HCT116 (cell line): ENCODE measurements at regions not wholly inside any gene's neighbourhood (a gene's known extent, or its start where the extent isn't known, plus 50 kb on each side); places are given as distances from the start of the nearest gene placed in this dataset.

Experiments
- ATAC-seq: fragments of 200-7000 bp; cut with Tn5 transposase; 2 replicates; pipeline ENCODE4 v1.9.1; 2020; ENCODE audit warnings: mild to moderate bottlenecking, moderate library complexity
- BruUV-seq: library from RNA; stranded (reverse); fragments of 400-500 nt; replicated peaks from 2 replicates; lab custom pipeline; 2021; lab: Mats Ljungman, UMichigan
- CTCF ChIA-PET: fragments of 300-600 bp; sonication (Branson Sonifier 250); formaldehyde crosslinking; loops from one replicate; lab custom pipeline; 2021; ENCODE audit warnings: antibody characterized with exemption; lab: Charles Lee
- POLR2A ChIA-PET: fragments of 300-600, 350-600 bp; sonication (Branson Sonifier 250); formaldehyde crosslinking; loops from one replicate; lab custom pipeline; 2021; ENCODE audit warnings: antibody characterized with exemption; lab: Charles Lee
- RAD21 ChIA-PET, 2 experiments: fragments of 300-600 bp; sonication (Branson Sonifier 250); formaldehyde crosslinking; loops; one replicate each; lab custom pipeline; 2023; ENCODE audit warnings: low total read pairs in 2 of 2; ENCODE audit not compliant: uncharacterized antibody in 2 of 2, unreplicated experiment in 2 of 2, low non-redundant PET in 1 of 2; lab: Charles Lee
- DNase-seq: peaks from one replicate; pipeline ENCODE4 v3.0.0-alpha.2; 2010; ENCODE audit warnings: low read depth, low spot score
- H2AFZ ChIP-seq: fragments of 200-600 bp; shearing (Covaris generic), sonication (generic); 2 replicates; pipeline ENCODE4 v1.6.1; 2017; ENCODE audit warnings: low read depth, mixed run types, mixed read lengths, antibody characterized with exemption, low read length; ENCODE audit not compliant: poor library complexity, severe bottlenecking
- H3K27ac ChIP-seq: 2 replicates; pipeline ENCODE4 v1.5.1; 2012; ENCODE audit warnings: low read depth, low read length
- H3K27me3 ChIP-seq: fragments of 200-600 bp; sonication (generic); 2 replicates; pipeline ENCODE4 v1.6.1; 2016; ENCODE audit warnings: mixed run types, low read length, mixed read lengths; ENCODE audit not compliant: insufficient read depth
- H3K36me3 ChIP-seq, 2 experiments: fragments of 200-500 bp in 1 of 2; fragments of 200-600 bp in 1 of 2; sonication (Bioruptor generic) in 1 of 2; sonication (generic) in 1 of 2; 2 replicates each; pipeline versions ENCODE4 v1.5.1 to v1.6.1; 2014 to 2016; ENCODE audit warnings: low read length in 2 of 2, inconsistent platforms in 1 of 2, mixed read lengths in 1 of 2, mixed run types in 1 of 2; ENCODE audit not compliant: insufficient read depth in 2 of 2, control insufficient read depth in 1 of 2
- H3K4me1 ChIP-seq, 2 experiments: fragments of 200-600 bp in 1 of 2; sonication (generic) in 1 of 2; 2 replicates each; pipeline versions ENCODE4 v1.5.1 to v1.6.1; 2012 to 2017; ENCODE audit warnings: low read length in 2 of 2, inconsistent platforms in 1 of 2, mild to moderate bottlenecking in 1 of 2, mixed read lengths in 1 of 2, mixed run types in 1 of 2, moderate library complexity in 1 of 2; ENCODE audit not compliant: insufficient read depth in 2 of 2, control insufficient read depth in 1 of 2
- H3K4me2 ChIP-seq: fragments of 200-600 bp; sonication (generic); 2 replicates; pipeline ENCODE4 v1.6.1; 2017; ENCODE audit warnings: mixed run types, low read length, mixed read lengths
- H3K4me3 ChIP-seq, 2 experiments: fragments of 200-600 bp in 1 of 2; sonication (generic) in 1 of 2; replicated peaks in 1 of 2; 2 replicates each; pipeline ENCODE4 v1.5.1; 2011 to 2016; ENCODE audit warnings: low read length in 2 of 2, control low read depth in 1 of 2, low read depth in 1 of 2, mild to moderate bottlenecking in 1 of 2, mixed read lengths in 1 of 2, mixed run types in 1 of 2
- H3K79me2 ChIP-seq: fragments of 200-600 bp; sonication (generic); 2 replicates; pipeline ENCODE4 v1.6.1; 2017; ENCODE audit warnings: mild to moderate bottlenecking, mixed run types, low read length, moderate library complexity, mixed read lengths; ENCODE audit not compliant: insufficient read depth
- H3K9ac ChIP-seq: fragments of 200-600 bp; sonication (generic); 2 replicates; pipeline ENCODE4 v1.6.1; 2016; ENCODE audit warnings: low read length, mixed read lengths
- H3K9me2 ChIP-seq: fragments of 200-600 bp; sonication (generic), shearing (Covaris generic); 2 replicates; pipeline ENCODE4 v1.6.1; 2017; ENCODE audit warnings: mixed run types, mild to moderate bottlenecking, moderate library complexity; ENCODE audit not compliant: insufficient read depth
- H3K9me3 ChIP-seq, 2 experiments: fragments of 200-500 bp in 1 of 2; fragments of 200-600 bp in 1 of 2; sonication (Bioruptor generic) in 1 of 2; sonication (generic) in 1 of 2; 2 replicates each; pipeline ENCODE4 v1.6.1; 2014 to 2017; ENCODE audit warnings: low read length in 2 of 2, mixed read lengths in 2 of 2, inconsistent platforms in 1 of 2, low read depth in 1 of 2, mild to moderate bottlenecking in 1 of 2, mixed run types in 1 of 2, moderate library complexity in 1 of 2; ENCODE audit not compliant: control insufficient read depth in 1 of 2, insufficient read depth in 1 of 2
- H4K20me1 ChIP-seq: fragments of 200-600 bp; sonication (generic), shearing (Covaris generic); 2 replicates; pipeline ENCODE4 v1.6.1; 2017; ENCODE audit warnings: mixed run types, mild to moderate bottlenecking, moderate library complexity; ENCODE audit not compliant: insufficient read depth
- ATF3 ChIP-seq: IDR thresholded peaks from 2 replicates; pipeline ENCODE4 v1.6.1; 2012
- CBX3 ChIP-seq: IDR thresholded peaks from 2 replicates; pipeline ENCODE4 v1.6.1; 2012; ENCODE audit warnings: low read depth
- CEBPB ChIP-seq: IDR thresholded peaks from 2 replicates; pipeline ENCODE4 v1.6.1; 2012; ENCODE audit warnings: low read depth
- CTCF ChIP-seq, 3 experiments: fragments of 200-600 bp in 1 of 3; sonication (generic) in 1 of 3; IDR thresholded peaks in 2 of 3; conservative IDR thresholded peaks in 1 of 3; 2 replicates each; pipeline ENCODE4 v1.5.1; 2012 to 2017; ENCODE audit warnings: low read depth in 2 of 3, low read length in 2 of 3, antibody characterized with exemption in 1 of 3, borderline replicate concordance in 1 of 3, control low read depth in 1 of 3, mild to moderate bottlenecking in 1 of 3, mixed read lengths in 1 of 3, mixed run types in 1 of 3, moderate library complexity in 1 of 3; ENCODE audit not compliant: insufficient read depth in 1 of 3
- FOSL1 ChIP-seq: IDR thresholded peaks from 2 replicates; pipeline ENCODE4 v1.6.1; 2012; ENCODE audit warnings: low read depth
- MAX ChIP-seq: IDR thresholded peaks from 2 replicates; pipeline ENCODE4 v1.6.1; 2012
- POLR2AphosphoS5 ChIP-seq: IDR thresholded peaks from 2 replicates; pipeline ENCODE4 v1.6.1; 2011; ENCODE audit warnings: mild to moderate bottlenecking, low read depth, low read length, moderate library complexity
- SP1 ChIP-seq: IDR thresholded peaks from 2 replicates; pipeline ENCODE4 v1.6.1; 2012; ENCODE audit warnings: low read depth
- SRF ChIP-seq: IDR thresholded peaks from 2 replicates; pipeline ENCODE4 v1.6.1; 2012; ENCODE audit warnings: low read depth
- ZFX ChIP-seq: fragments of 450-650 bp; IDR thresholded peaks from 2 replicates; pipeline ENCODE4 v1.6.1; 2017
- intact Hi-C: fragments of 100-400 bp; cut with micrococcal nuclease; formaldehyde crosslinking; loops from 2 replicates; pipeline ENCODE4 v1.10.0; 2022

- no peak overlapping the region for H3K4me3 ChIP-seq
- ATAC-seq: no peak
- RAD21 ChIA-PET: no interaction called here
- no peak overlapping the region for H3K9ac ChIP-seq
- H3K36me3 ChIP-seq: no peaks in the 10 kb centered on the region
- H3K79me2 ChIP-seq: no peaks in the 10 kb centered on the region
- no peak for TF ChIP-seq ZFX
- no peak for TF ChIP-seq ATF3
- TF ChIP-seq MAX: no peak
- no peak for TF ChIP-seq FOSL1
- TF ChIP-seq SRF: no peak
- TF ChIP-seq CBX3: no peak
- no peak for TF ChIP-seq POLR2AphosphoS5
- no peak for TF ChIP-seq CTCF (IDR thresholded peaks at IDR 0.05 in 2 of 3, conservative IDR thresholded peaks at IDR 0.05 in 1 of 3; ENCODE audit: borderline replicate concordance in 1 of 3, insufficient read depth in 1 of 3, low read depth in 2 of 3, low read length in 2 of 3)
- TF ChIP-seq CEBPB: no peak
- no peak for TF ChIP-seq SP1
- TF ChIP-seq, all 23 proteins: peak for 0
- intact Hi-C loops: no loop called here
- Histone ChIP-seq H3K27me3 (no peaks in the 10 kb centered on the region), H3K9me3 (no peaks in the 10 kb centered on the region), H3K27ac (no peak overlapping the region), H3K4me1 (peaks cover 0 to 3% of the 10 kb centered on the region in 2 experiments; a peak in 1 of 4 replicates), H3K9me2 (no peaks in the 10 kb centered on the region), H2AFZ (no peak overlapping the region), H3K4me2 (no peak overlapping the region), H4K20me1 (no peaks in the 10 kb centered on the region)
- DNase-seq: no peak
- ChIA-PET CTCF (no interaction called here), POLR2A (no interaction called here)
- no TSS peak for BruUV-seq
These were observed 94.3 kb downstream of the EDN1 start for GRCh38 chr6:12384357-12384912.
